GM19025 (cell line): ENCODE measurements at regions not wholly inside any gene's neighbourhood (a gene's known extent, or its start where the extent isn't known, plus 50 kb on each side); places are given as distances from the start of the nearest gene placed in this dataset.

Experiments used
- ATAC-seq: cut with Tn5 transposase; IDR thresholded peaks from one replicate; pipeline ENCODE4 v1.9.1; 2021; ENCODE audit warnings: mild to moderate bottlenecking, low read depth, moderate library complexity; ENCODE audit not compliant: unreplicated experiment

- ATAC-seq: no peak
These were observed 51.1 kb upstream of the FN1 start for GRCh38 chr2:215487002-215487372.

GRCh38 chr2:215486291-215487001 is 50.6 kb upstream of the FN1 start:
- ATAC-seq: no peak
